CD8-positive, alpha-beta memory T cell (primary cell): ENCODE measurements at regions not wholly inside any gene's neighbourhood (a gene's known extent, or its start where the extent isn't known, plus 50 kb on each side); places are given as distances from the start of the nearest gene placed in this dataset.

Experiments used
- CTCF ChIA-PET: fragments of 350-600 bp; sonication (Branson Sonifier 250); formaldehyde crosslinking; loops from one replicate; lab custom pipeline; 2021; ENCODE audit warnings: antibody characterized with exemption; lab: Charles Lee
- POLR2A ChIA-PET: fragments of 350-600 bp; sonication (Branson Sonifier 250); formaldehyde crosslinking; loops from one replicate; lab custom pipeline; 2021; ENCODE audit warnings: antibody characterized with exemption; lab: Charles Lee
- DNase-seq, 5 donors: peaks; one replicate each; pipeline versions ENCODE4 v3.0.0 to v3.0.0-alpha.2; 2020 to 2022; ENCODE audit warnings: mixed read lengths in 1 of 5
- H3K27ac ChIP-seq: one replicate; pipeline ENCODE4 v1.7.0; 2013; ENCODE audit warnings: low read depth, mild to moderate bottlenecking, low read length, moderate library complexity
- H3K27me3 ChIP-seq: 2 replicates; pipeline ENCODE4 v1.7.0; 2013; ENCODE audit warnings: low read length, mild to moderate bottlenecking; ENCODE audit not compliant: insufficient read depth, poor library complexity, severe bottlenecking
- H3K36me3 ChIP-seq: 2 replicates; pipeline ENCODE4 v1.7.0; 2013; ENCODE audit warnings: mild to moderate bottlenecking, low read length, moderate library complexity; ENCODE audit not compliant: insufficient read depth
- H3K4me1 ChIP-seq: 2 replicates; pipeline ENCODE4 v1.7.0; 2013; ENCODE audit warnings: mild to moderate bottlenecking, low read length, moderate library complexity; ENCODE audit not compliant: insufficient read depth
- H3K4me3 ChIP-seq: 2 replicates; pipeline ENCODE4 v1.7.0; 2013; ENCODE audit warnings: mild to moderate bottlenecking, low read length
- H3K9me3 ChIP-seq: 2 replicates; pipeline ENCODE4 v1.7.0; 2013; ENCODE audit warnings: mild to moderate bottlenecking, low read length
- H3K27ac Mint-ChIP-seq, 8 donors: one replicate each; pipeline ENCODE4 v1.8.0; 2020 to 2021; ENCODE audit warnings: mixed read lengths in 8 of 8, mild to moderate bottlenecking in 6 of 8, inconsistent platforms in 3 of 8, moderate library complexity in 3 of 8
- H3K27me3 Mint-ChIP-seq, 2 donors: one replicate each; pipeline ENCODE4 v1.8.0; 2020 to 2021; ENCODE audit warnings: mixed read lengths in 2 of 2, mild to moderate bottlenecking in 1 of 2, moderate library complexity in 1 of 2
- H3K36me3 Mint-ChIP-seq, 3 donors: one replicate each; pipeline ENCODE4 v1.8.0; 2020 to 2021; ENCODE audit warnings: mixed read lengths in 3 of 3, inconsistent platforms in 1 of 3, mild to moderate bottlenecking in 1 of 3
- H3K4me1 Mint-ChIP-seq, 3 donors: one replicate each; pipeline ENCODE4 v1.8.0; 2020 to 2021; ENCODE audit warnings: mixed read lengths in 3 of 3, inconsistent platforms in 1 of 3, mild to moderate bottlenecking in 1 of 3
- H3K4me3 Mint-ChIP-seq, 7 donors: one replicate each; pipeline ENCODE4 v1.8.0; 2020 to 2021; ENCODE audit warnings: mixed read lengths in 7 of 7, mild to moderate bottlenecking in 6 of 7, moderate library complexity in 4 of 7, inconsistent platforms in 2 of 7
- H3K9me3 Mint-ChIP-seq, 5 donors: one replicate each; pipeline ENCODE4 v1.8.0; 2020 to 2022; ENCODE audit warnings: mixed read lengths in 5 of 5, mild to moderate bottlenecking in 3 of 5, moderate library complexity in 2 of 5, inconsistent platforms in 1 of 5

- Mint-ChIP-seq H3K4me3 (no peak overlapping the region), H3K36me3 (peaks cover 0 to 1% (median 0%) of the 10 kb centered on the region in 3 donors), H3K27me3 (no peaks in the 10 kb centered on the region), H3K4me1 (no peaks in the 10 kb centered on the region), H3K9me3 (peaks cover 0 to 7% (median 2%) of the 10 kb centered on the region in 5 donors), H3K27ac (no peak overlapping the region)
- no peak overlapping the region for H3K27ac ChIP-seq
- H3K4me1 ChIP-seq = no peaks in the 10 kb centered on the region
- POLR2A ChIA-PET = no interaction called here
- DNase-seq = no peak
- CTCF ChIA-PET = no interaction called here
- H3K27me3 ChIP-seq = no peaks in the 10 kb centered on the region
- H3K36me3 ChIP-seq = no peaks in the 10 kb centered on the region
- no peaks in the 10 kb centered on the region for H3K9me3 ChIP-seq
- no peak overlapping the region for H3K4me3 ChIP-seq
Measured at GRCh38 chr7:88492153-88492552, 185.5 kb upstream of the STEAP4 start.

DNA sequence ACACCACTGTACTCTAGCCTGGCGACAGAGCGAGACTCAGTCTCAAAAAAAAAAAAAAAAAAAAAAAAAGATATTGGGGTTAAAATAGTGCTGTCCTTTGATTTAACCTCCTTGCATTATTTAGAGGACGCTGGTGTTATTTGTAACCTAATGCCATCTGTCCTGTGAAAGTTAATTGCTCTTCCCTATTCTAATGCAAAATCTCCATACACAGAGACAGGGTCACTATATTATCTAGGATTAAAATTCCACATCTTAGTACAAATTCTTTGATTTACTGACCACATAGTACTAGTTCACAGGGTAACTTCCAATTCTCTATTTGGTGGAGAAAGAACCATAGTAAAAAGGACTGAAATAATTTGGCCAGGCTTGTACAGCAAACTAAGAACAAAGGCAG, 184.2 kb upstream of the STEAP4 start:
- H3K27me3 ChIP-seq = no peaks in the 10 kb centered on the region
- POLR2A ChIA-PET = no interaction called here
- H3K36me3 ChIP-seq = no peaks in the 10 kb centered on the region

DNA sequence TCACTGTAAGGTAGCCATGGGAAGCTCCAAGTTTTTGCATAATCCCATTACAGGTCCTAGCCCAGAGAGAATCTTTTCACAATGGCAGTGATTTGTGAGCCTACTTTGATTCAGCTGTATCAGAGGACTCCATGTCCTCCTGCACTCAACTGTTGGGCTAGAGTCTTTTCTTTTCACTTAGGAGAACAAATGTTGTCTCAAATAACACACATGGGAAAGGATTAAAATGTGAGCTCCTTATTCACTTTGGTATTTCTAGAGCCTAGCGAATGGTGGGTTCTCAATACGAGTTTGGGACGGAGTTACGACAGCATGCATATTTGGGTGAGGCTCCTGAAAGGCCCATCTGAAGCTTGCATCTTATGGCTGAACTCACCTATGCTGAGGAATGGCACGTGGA, 183.5 kb upstream of the STEAP4 start:
- Mint-ChIP-seq H3K9me3 (peaks cover 0 to 7% (median 2%) of the 10 kb centered on the region in 5 donors), H3K27me3 (no peaks in the 10 kb centered on the region), H3K4me3 (no peak overlapping the region), H3K27ac (no peak overlapping the region), H3K4me1 (no peaks in the 10 kb centered on the region), H3K36me3 (peaks cover 0 to 1% (median 0%) of the 10 kb centered on the region in 3 donors)
- Histone ChIP-seq H3K27me3 (no peaks in the 10 kb centered on the region), H3K9me3 (no peaks in the 10 kb centered on the region), H3K27ac (no peak overlapping the region), H3K4me3 (no peak overlapping the region), H3K4me1 (no peaks in the 10 kb centered on the region), H3K36me3 (no peaks in the 10 kb centered on the region)
- DNase-seq = no peak
- ChIA-PET CTCF (no interaction called here), POLR2A (no interaction called here)

More for the DNA sequence above, 184.2 kb upstream of the STEAP4 start:
- H3K9me3 Mint-ChIP-seq = peaks cover 0 to 7% (median 2%) of the 10 kb centered on the region in 5 donors
- H3K4me3 ChIP-seq = no peak overlapping the region
- H3K4me1 ChIP-seq = no peaks in the 10 kb centered on the region
- no peak for DNase-seq
- no peaks in the 10 kb centered on the region for H3K27me3 Mint-ChIP-seq
- H3K9me3 ChIP-seq = no peaks in the 10 kb centered on the region
- H3K27ac ChIP-seq = no peak overlapping the region
- peaks cover 0 to 1% (median 0%) of the 10 kb centered on the region in 3 donors for H3K36me3 Mint-ChIP-seq
- no peak overlapping the region for H3K4me3 Mint-ChIP-seq
- CTCF ChIA-PET = no interaction called here
- H3K27ac Mint-ChIP-seq = no peak overlapping the region
- H3K4me1 Mint-ChIP-seq = no peaks in the 10 kb centered on the region

DNA sequence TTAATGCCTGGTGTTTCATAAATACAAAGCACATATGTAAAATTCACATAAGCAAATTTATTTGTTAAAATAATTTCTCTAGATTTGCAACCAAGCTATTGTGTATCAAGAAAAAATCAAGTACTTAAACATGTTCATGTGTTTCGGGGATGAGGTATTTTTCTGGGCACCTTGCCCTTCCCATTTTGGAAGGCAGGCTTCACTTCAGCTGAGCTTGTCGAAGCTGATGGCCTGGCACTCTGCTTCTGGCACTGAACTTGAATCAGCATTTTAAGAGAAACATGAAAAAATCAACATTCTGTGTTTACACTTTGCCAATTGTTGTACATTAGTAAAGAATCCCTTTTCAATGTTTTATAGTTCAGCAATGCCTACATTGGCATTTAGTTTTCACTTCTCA, 179.1 kb upstream of the STEAP4 start:
- H3K4me3 Mint-ChIP-seq = no peak overlapping the region
- Histone ChIP-seq H3K9me3 (no peaks in the 10 kb centered on the region), H3K27me3 (no peaks in the 10 kb centered on the region), H3K36me3 (no peaks in the 10 kb centered on the region), H3K4me1 (no peaks in the 10 kb centered on the region), H3K27ac (no peak overlapping the region), H3K4me3 (no peak overlapping the region)
- no peaks in the 10 kb centered on the region for H3K27me3 Mint-ChIP-seq
- H3K9me3 Mint-ChIP-seq = peaks cover 0 to 5% (median 0%) of the 10 kb centered on the region in 5 donors
- DNase-seq = no peak
- no peak overlapping the region for H3K27ac Mint-ChIP-seq
- H3K36me3 Mint-ChIP-seq = peaks cover 0 to 1% (median 0%) of the 10 kb centered on the region in 3 donors
- no peaks in the 10 kb centered on the region for H3K4me1 Mint-ChIP-seq
- POLR2A ChIA-PET = no interaction called here
- CTCF ChIA-PET = no interaction called here

- no peak for DNase-seq
- Mint-ChIP-seq H3K36me3 (peaks cover 0 to 1% (median 0%) of the 10 kb centered on the region in 3 donors), H3K27ac (no peak overlapping the region), H3K27me3 (no peaks in the 10 kb centered on the region), H3K4me3 (no peak overlapping the region), H3K9me3 (peaks cover 0 to 5% (median 0%) of the 10 kb centered on the region in 5 donors), H3K4me1 (no peaks in the 10 kb centered on the region)
- Histone ChIP-seq H3K27ac (no peak overlapping the region), H3K27me3 (no peaks in the 10 kb centered on the region), H3K4me3 (no peak overlapping the region), H3K36me3 (no peaks in the 10 kb centered on the region), H3K4me1 (no peaks in the 10 kb centered on the region), H3K9me3 (no peaks in the 10 kb centered on the region)
- ChIA-PET POLR2A (no interaction called here), CTCF (no interaction called here)
Measured at GRCh38 chr7:88484551-88484950, 177.9 kb upstream of the STEAP4 start.

- no peak overlapping the region for H3K4me3 ChIP-seq
- H3K27me3 ChIP-seq = no peaks in the 10 kb centered on the region
- no peaks in the 10 kb centered on the region for H3K4me1 Mint-ChIP-seq
- H3K9me3 ChIP-seq = no peaks in the 10 kb centered on the region
- H3K27me3 Mint-ChIP-seq = no peaks in the 10 kb centered on the region
- no peak overlapping the region for H3K4me3 Mint-ChIP-seq
- H3K36me3 ChIP-seq = no peaks in the 10 kb centered on the region
- no peak overlapping the region for H3K27ac ChIP-seq
- no peak for DNase-seq
- H3K36me3 Mint-ChIP-seq = no peaks in the 10 kb centered on the region
- POLR2A ChIA-PET = no interaction called here
- H3K4me1 ChIP-seq = no peaks in the 10 kb centered on the region
- H3K27ac Mint-ChIP-seq = no peak overlapping the region
- CTCF ChIA-PET = no interaction called here
- H3K9me3 Mint-ChIP-seq = no peaks in the 10 kb centered on the region
Measured at GRCh38 chr7:88480896-88481295, 174.2 kb upstream of the STEAP4 start.

- Histone ChIP-seq H3K27me3 (no peaks in the 10 kb centered on the region), H3K4me3 (no peak overlapping the region), H3K36me3 (no peaks in the 10 kb centered on the region), H3K4me1 (no peaks in the 10 kb centered on the region), H3K27ac (no peak overlapping the region), H3K9me3 (no peaks in the 10 kb centered on the region)
- DNase-seq = no peak
- Mint-ChIP-seq H3K4me3 (no peak overlapping the region), H3K27me3 (no peaks in the 10 kb centered on the region), H3K27ac (no peak overlapping the region), H3K9me3 (no peaks in the 10 kb centered on the region), H3K4me1 (no peaks in the 10 kb centered on the region), H3K36me3 (no peaks in the 10 kb centered on the region)
- CTCF ChIA-PET = no interaction called here
- POLR2A ChIA-PET = no interaction called here
Measured at GRCh38 chr7:88480271-88480670, 173.6 kb upstream of the STEAP4 start.

- no peaks in the 10 kb centered on the region for H3K36me3 Mint-ChIP-seq
- no peak overlapping the region for H3K27ac ChIP-seq
- H3K27me3 ChIP-seq = no peaks in the 10 kb centered on the region
- no peak overlapping the region for H3K4me3 Mint-ChIP-seq
- ChIA-PET POLR2A (no interaction called here), CTCF (no interaction called here)
- no peaks in the 10 kb centered on the region for H3K9me3 Mint-ChIP-seq
- no peaks in the 10 kb centered on the region for H3K4me1 ChIP-seq
- no peaks in the 10 kb centered on the region for H3K9me3 ChIP-seq
- H3K27ac Mint-ChIP-seq = no peak overlapping the region
- H3K36me3 ChIP-seq = no peaks in the 10 kb centered on the region
- no peaks in the 10 kb centered on the region for H3K27me3 Mint-ChIP-seq
- H3K4me3 ChIP-seq = no peak overlapping the region
- no peaks in the 10 kb centered on the region for H3K4me1 Mint-ChIP-seq
- no peak for DNase-seq
Measured at GRCh38 chr7:88477976-88478375, 171.3 kb upstream of the STEAP4 start.

GRCh38 chr7:88465600-88465999, 158.9 kb upstream of the STEAP4 start:
- no peaks in the 10 kb centered on the region for H3K27me3 ChIP-seq
- CTCF ChIA-PET = no interaction called here
- H3K4me3 Mint-ChIP-seq = no peak overlapping the region

More at GRCh38 chr7:88465600-88465999, 158.9 kb upstream of the STEAP4 start:
- H3K27ac Mint-ChIP-seq = no peak overlapping the region
- Histone ChIP-seq H3K4me1 (no peaks in the 10 kb centered on the region), H3K27ac (no peak overlapping the region), H3K36me3 (no peaks in the 10 kb centered on the region), H3K9me3 (no peaks in the 10 kb centered on the region), H3K4me3 (no peak overlapping the region)
- peaks cover 2 to 3% of the 10 kb centered on the region in 2 donors for H3K27me3 Mint-ChIP-seq
- H3K4me1 Mint-ChIP-seq = no peaks in the 10 kb centered on the region
- H3K9me3 Mint-ChIP-seq = peaks cover 0 to 1% (median 0%) of the 10 kb centered on the region in 5 donors
- no peak for DNase-seq
- POLR2A ChIA-PET = no interaction called here
- H3K36me3 Mint-ChIP-seq = no peaks in the 10 kb centered on the region
